Activated T-helper 1 cell treated with anti-CD3 and anti-CD28 coated beads, Interleukin-2, amount 50 U/mL, for 16 hours (primary cell): ENCODE measurements at regions not wholly inside any gene's neighbourhood (a gene's known extent, or its start where the extent isn't known, plus 50 kb on each side); places are given as distances from the start of the nearest gene placed in this dataset.

Experiments
- DNase-seq, 2 donors: peaks; one replicate each; pipeline ENCODE4 v3.0.0-alpha.2; 2020; ENCODE audit warnings: low read depth in 1 of 2, low spot score in 1 of 2

- DNase-seq = no peak
Observed at GRCh38 chr6:140921366-140922226, 1211.1 kb upstream of the GJE1 start.

- no peak for DNase-seq
Observed at GRCh38 chr6:140917911-140918310, 1214.8 kb upstream of the GJE1 start.

- DNase-seq = no peak
Observed at GRCh38 chr6:140915551-140915950, 1217.2 kb upstream of the GJE1 start.

- no peak for DNase-seq
Observed at GRCh38 chr6:140915103-140915502, 1217.6 kb upstream of the GJE1 start.

- DNase-seq = no peak
Observed at GRCh38 chr6:140912686-140913085, 1220.0 kb upstream of the GJE1 start.

GRCh38 chr6:140909625-140910024, 1223.1 kb upstream of the GJE1 start:
- DNase-seq = no peak

GRCh38 chr6:140909156-140909555, 1223.6 kb upstream of the GJE1 start:
- no peak for DNase-seq

GRCh38 chr6:140908505-140908904, 1224.2 kb upstream of the GJE1 start:
- no peak for DNase-seq

- DNase-seq = no peak
Observed at GRCh38 chr6:140907235-140907634, 1225.5 kb upstream of the GJE1 start.

- DNase-seq = no peak
Observed at GRCh38 chr6:140905724-140906123, 1227.0 kb upstream of the GJE1 start.

- no peak for DNase-seq
Observed at GRCh38 chr6:140905050-140905449, 1227.7 kb upstream of the GJE1 start.

- no peak for DNase-seq
Observed at GRCh38 chr6:140897804-140898573, 1234.7 kb upstream of the GJE1 start.

GRCh38 chr6:140897349-140897748, 1235.4 kb upstream of the GJE1 start:
- no peak for DNase-seq

- DNase-seq = no peak
Observed at GRCh38 chr6:140893432-140893831, 1239.3 kb upstream of the GJE1 start.

- no peak for DNase-seq
Observed at GRCh38 chr6:140879946-140880345, 1252.8 kb upstream of the GJE1 start.

GRCh38 chr6:140874066-140874465, 1258.7 kb upstream of the GJE1 start:
- no peak for DNase-seq

- no peak for DNase-seq
Observed at GRCh38 chr6:140872885-140873284, 1259.8 kb upstream of the GJE1 start.

- DNase-seq = no peak
Observed at GRCh38 chr6:140871911-140872310, 1260.8 kb upstream of the GJE1 start.

- DNase-seq = no peak
Observed at GRCh38 chr6:140867336-140867735, 1265.4 kb upstream of the GJE1 start.

GRCh38 chr6:140858381-140858971, 1274.2 kb upstream of the GJE1 start:
- DNase-seq = no peak

- no peak for DNase-seq
Observed at GRCh38 chr6:140857739-140858380, 1274.9 kb upstream of the GJE1 start.
